Prostate gland (tissue), 2 donors: ENCODE measurements at regions not wholly inside any gene's neighbourhood (a gene's known extent, or its start where the extent isn't known, plus 50 kb on each side); places are given as distances from the start of the nearest gene placed in this dataset.

ENCODE experiments used
- POLR2A ChIP-seq: fragments of 450-650 bp; IDR thresholded peaks from one replicate; pipeline ENCODE4 v1.6.1; 2016; ENCODE audit warnings: antibody characterized with exemption, mild to moderate bottlenecking
- TF ChIP-seq, protein P1 (sequence below), 4 experiments: fragments of 200-600 bp in 2 of 4; fragments of 450-650 bp in 2 of 4; sonication (generic) in 2 of 4; IDR thresholded peaks; 1 replicate in 3 of 4; 2 replicates in 1 of 4; pipeline ENCODE4 v1.5.1; 2016 to 2019; ENCODE audit warnings: antibody characterized with exemption in 4 of 4, mild to moderate bottlenecking in 2 of 4, moderate library complexity in 2 of 4

DNA sequence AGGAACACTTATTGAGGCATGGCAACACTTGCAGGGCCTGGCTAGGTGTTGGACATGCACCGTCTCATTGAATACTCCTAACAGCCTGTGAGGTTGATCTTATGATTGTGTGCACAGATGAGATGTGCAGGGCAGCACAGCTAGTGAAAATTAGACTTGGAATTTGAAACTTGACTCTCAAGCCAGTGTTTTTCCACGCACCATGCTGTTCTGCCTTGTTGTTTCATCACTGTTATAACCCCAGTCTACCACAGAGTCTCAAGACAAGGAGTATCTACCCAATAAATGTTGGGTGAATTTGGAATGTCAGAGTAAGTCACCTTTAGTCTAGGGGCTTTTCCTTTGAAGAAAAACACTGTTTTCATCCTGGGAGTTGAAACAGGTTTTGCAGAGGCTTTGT lies 55.8 kb upstream of the LRIG3 start:
- TF ChIP-seq, protein P1, sequence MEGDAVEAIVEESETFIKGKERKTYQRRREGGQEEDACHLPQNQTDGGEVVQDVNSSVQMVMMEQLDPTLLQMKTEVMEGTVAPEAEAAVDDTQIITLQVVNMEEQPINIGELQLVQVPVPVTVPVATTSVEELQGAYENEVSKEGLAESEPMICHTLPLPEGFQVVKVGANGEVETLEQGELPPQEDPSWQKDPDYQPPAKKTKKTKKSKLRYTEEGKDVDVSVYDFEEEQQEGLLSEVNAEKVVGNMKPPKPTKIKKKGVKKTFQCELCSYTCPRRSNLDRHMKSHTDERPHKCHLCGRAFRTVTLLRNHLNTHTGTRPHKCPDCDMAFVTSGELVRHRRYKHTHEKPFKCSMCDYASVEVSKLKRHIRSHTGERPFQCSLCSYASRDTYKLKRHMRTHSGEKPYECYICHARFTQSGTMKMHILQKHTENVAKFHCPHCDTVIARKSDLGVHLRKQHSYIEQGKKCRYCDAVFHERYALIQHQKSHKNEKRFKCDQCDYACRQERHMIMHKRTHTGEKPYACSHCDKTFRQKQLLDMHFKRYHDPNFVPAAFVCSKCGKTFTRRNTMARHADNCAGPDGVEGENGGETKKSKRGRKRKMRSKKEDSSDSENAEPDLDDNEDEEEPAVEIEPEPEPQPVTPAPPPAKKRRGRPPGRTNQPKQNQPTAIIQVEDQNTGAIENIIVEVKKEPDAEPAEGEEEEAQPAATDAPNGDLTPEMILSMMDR (IDR thresholded peaks at IDR 0.05): no peak
- TF ChIP-seq POLR2A: no peak
